HCT116 (cell line): ENCODE measurements at regions not wholly inside any gene's neighbourhood (a gene's known extent, or its start where the extent isn't known, plus 50 kb on each side); places are given as distances from the start of the nearest gene placed in this dataset.

Source experiments
- POLR2A ChIP-seq: IDR thresholded peaks from 2 replicates; pipeline ENCODE4 v1.7.0; 2011; ENCODE audit warnings: borderline replicate concordance; ENCODE audit not compliant: insufficient read depth, insufficient read length; ENCODE audit errors: extremely low read depth
- SRF ChIP-seq: IDR thresholded peaks from 2 replicates; pipeline ENCODE4 v1.6.1; 2012; ENCODE audit warnings: low read depth
- TF ChIP-seq, protein P1 (sequence below): IDR thresholded peaks from 2 replicates; pipeline ENCODE4 v1.6.1; 2012; ENCODE audit warnings: low read depth
- TF ChIP-seq, protein P2 (sequence below), 3 experiments: fragments of 200-600 bp in 1 of 3; sonication (generic) in 1 of 3; IDR thresholded peaks in 2 of 3; conservative IDR thresholded peaks in 1 of 3; 2 replicates each; pipeline ENCODE4 v1.5.1; 2012 to 2017; ENCODE audit warnings: low read depth in 2 of 3, low read length in 2 of 3, antibody characterized with exemption in 1 of 3, borderline replicate concordance in 1 of 3, control low read depth in 1 of 3, mild to moderate bottlenecking in 1 of 3, mixed read lengths in 1 of 3, mixed run types in 1 of 3, moderate library complexity in 1 of 3; ENCODE audit not compliant: insufficient read depth in 1 of 3

DNA sequence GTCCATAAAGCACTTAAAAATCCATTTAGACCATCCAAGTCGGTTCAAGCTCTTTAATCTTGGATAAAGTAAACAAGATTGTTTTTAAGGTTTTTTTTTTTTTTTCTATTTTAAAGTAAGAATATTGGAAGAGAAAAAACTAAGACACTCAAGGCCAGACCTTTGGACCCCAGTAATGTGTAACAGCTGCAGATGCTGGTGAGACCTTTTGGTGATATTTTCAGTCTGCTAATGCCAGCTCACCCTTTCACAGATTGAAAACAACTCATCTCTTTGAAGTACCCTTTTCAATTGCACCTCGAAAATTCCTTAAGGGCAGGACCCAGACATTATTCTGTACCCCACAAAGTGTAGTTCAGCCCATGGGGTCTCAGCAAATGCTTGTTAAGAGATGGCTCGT is 260.7 kb upstream of the CTNNB1 start:
- TF ChIP-seq POLR2A (no peak), SRF (no peak)
- TF ChIP-seq, protein P1, sequence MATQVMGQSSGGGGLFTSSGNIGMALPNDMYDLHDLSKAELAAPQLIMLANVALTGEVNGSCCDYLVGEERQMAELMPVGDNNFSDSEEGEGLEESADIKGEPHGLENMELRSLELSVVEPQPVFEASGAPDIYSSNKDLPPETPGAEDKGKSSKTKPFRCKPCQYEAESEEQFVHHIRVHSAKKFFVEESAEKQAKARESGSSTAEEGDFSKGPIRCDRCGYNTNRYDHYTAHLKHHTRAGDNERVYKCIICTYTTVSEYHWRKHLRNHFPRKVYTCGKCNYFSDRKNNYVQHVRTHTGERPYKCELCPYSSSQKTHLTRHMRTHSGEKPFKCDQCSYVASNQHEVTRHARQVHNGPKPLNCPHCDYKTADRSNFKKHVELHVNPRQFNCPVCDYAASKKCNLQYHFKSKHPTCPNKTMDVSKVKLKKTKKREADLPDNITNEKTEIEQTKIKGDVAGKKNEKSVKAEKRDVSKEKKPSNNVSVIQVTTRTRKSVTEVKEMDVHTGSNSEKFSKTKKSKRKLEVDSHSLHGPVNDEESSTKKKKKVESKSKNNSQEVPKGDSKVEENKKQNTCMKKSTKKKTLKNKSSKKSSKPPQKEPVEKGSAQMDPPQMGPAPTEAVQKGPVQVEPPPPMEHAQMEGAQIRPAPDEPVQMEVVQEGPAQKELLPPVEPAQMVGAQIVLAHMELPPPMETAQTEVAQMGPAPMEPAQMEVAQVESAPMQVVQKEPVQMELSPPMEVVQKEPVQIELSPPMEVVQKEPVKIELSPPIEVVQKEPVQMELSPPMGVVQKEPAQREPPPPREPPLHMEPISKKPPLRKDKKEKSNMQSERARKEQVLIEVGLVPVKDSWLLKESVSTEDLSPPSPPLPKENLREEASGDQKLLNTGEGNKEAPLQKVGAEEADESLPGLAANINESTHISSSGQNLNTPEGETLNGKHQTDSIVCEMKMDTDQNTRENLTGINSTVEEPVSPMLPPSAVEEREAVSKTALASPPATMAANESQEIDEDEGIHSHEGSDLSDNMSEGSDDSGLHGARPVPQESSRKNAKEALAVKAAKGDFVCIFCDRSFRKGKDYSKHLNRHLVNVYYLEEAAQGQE, result no peak
- TF ChIP-seq, protein P2, sequence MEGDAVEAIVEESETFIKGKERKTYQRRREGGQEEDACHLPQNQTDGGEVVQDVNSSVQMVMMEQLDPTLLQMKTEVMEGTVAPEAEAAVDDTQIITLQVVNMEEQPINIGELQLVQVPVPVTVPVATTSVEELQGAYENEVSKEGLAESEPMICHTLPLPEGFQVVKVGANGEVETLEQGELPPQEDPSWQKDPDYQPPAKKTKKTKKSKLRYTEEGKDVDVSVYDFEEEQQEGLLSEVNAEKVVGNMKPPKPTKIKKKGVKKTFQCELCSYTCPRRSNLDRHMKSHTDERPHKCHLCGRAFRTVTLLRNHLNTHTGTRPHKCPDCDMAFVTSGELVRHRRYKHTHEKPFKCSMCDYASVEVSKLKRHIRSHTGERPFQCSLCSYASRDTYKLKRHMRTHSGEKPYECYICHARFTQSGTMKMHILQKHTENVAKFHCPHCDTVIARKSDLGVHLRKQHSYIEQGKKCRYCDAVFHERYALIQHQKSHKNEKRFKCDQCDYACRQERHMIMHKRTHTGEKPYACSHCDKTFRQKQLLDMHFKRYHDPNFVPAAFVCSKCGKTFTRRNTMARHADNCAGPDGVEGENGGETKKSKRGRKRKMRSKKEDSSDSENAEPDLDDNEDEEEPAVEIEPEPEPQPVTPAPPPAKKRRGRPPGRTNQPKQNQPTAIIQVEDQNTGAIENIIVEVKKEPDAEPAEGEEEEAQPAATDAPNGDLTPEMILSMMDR (IDR thresholded peaks at IDR 0.05 in 2 of 3, conservative IDR thresholded peaks at IDR 0.05 in 1 of 3; ENCODE audit: borderline replicate concordance in 1 of 3, insufficient read depth in 1 of 3, low read depth in 2 of 3, low read length in 2 of 3), result no peak
